Suprapubic skin (tissue), 3 donors: ENCODE measurements at regions not wholly inside any gene's neighbourhood (a gene's known extent, or its start where the extent isn't known, plus 50 kb on each side); places are given as distances from the start of the nearest gene placed in this dataset.

Source experiments
- CTCF ChIP-seq, 2 donors: fragments of 200-600 bp in 1 of 2; fragments of 450-650 bp in 1 of 2; sonication (generic) in 1 of 2; IDR thresholded peaks; one replicate each; pipeline ENCODE4 v1.5.1; 2016 to 2019; ENCODE audit warnings: antibody characterized with exemption in 2 of 2, mild to moderate bottlenecking in 1 of 2, moderate library complexity in 1 of 2
- EP300 ChIP-seq: sonication (generic); formaldehyde crosslinking; IDR thresholded peaks from one replicate; pipeline ENCODE4 v1.6.1; 2017; ENCODE audit warnings: antibody characterized with exemption
- POLR2A ChIP-seq, 2 donors: fragments of 450-650 bp; IDR thresholded peaks; one replicate each; pipeline ENCODE4 v1.6.1; 2017; ENCODE audit warnings: antibody characterized with exemption in 2 of 2, mild to moderate bottlenecking in 2 of 2, moderate library complexity in 2 of 2

- TF ChIP-seq CTCF (IDR thresholded peaks at IDR 0.05) (no peak), POLR2A (IDR thresholded peaks at IDR 0.05) (no peak), EP300 (no peak)
These were observed 847.7 kb downstream of the ROBO2 start for GRCh38 chr3:77887611-77888010.
